ENCODE measurements at regions not wholly inside any gene's neighbourhood (a gene's known extent, or its start where the extent isn't known, plus 50 kb on each side); places are given as distances from the start of the nearest gene placed in this dataset.
A peak's percentile ranks its signal among the peaks of the same experiment; 100 is the strongest.
"Not testable (repeated sequence)": the region's sequence is repeated elsewhere in the genome, so short reads cannot be mapped to it uniquely, and the experiment has no call there.

GRCh38 chr10:44167752-44168151 is 217.1 kb downstream of the CXCL12 start:
- DNase-seq = no peak

GRCh38 chr10:44166441-44166840 is 218.5 kb downstream of the CXCL12 start:
- DNase-seq = no peak

- no peak for DNase-seq
Observed at GRCh38 chr10:44164251-44164956, 220.5 kb downstream of the CXCL12 start.

GRCh38 chr10:44161184-44161583 is 223.7 kb downstream of the CXCL12 start:
- no peak for DNase-seq

GRCh38 chr10:44157574-44157973 is 227.3 kb downstream of the CXCL12 start:
- no peak for DNase-seq

- DNase-seq = peak; percentile 31
Observed at GRCh38 chr10:44154956-44155355, 229.9 kb downstream of the CXCL12 start.

- DNase-seq = no peak
Observed at GRCh38 chr10:44153918-44154670, 230.8 kb downstream of the CXCL12 start.

GRCh38 chr10:44143556-44143955 is 241.3 kb downstream of the CXCL12 start:
- DNase-seq = no peak

GRCh38 chr10:44132361-44133289 is 252.3 kb downstream of the CXCL12 start:
- no peak for DNase-seq

GRCh38 chr10:44126291-44126717 is 258.6 kb downstream of the CXCL12 start:
- no peak for DNase-seq

GRCh38 chr10:44125879-44126278 is 259.0 kb downstream of the CXCL12 start:
- peak; percentile 90 for DNase-seq

- DNase-seq = no peak
Observed at GRCh38 chr10:44118500-44118899, 266.4 kb downstream of the CXCL12 start.

GRCh38 chr10:44116474-44116873 is 268.4 kb downstream of the CXCL12 start:
- DNase-seq = no peak

- no peak for DNase-seq
Observed at GRCh38 chr10:44115516-44115915, 269.4 kb downstream of the CXCL12 start.

GRCh38 chr10:44114441-44114840 is 270.5 kb downstream of the CXCL12 start:
- no peak for DNase-seq

- DNase-seq = not testable (repeated sequence)
Observed at GRCh38 chr10:44112280-44112679, 272.6 kb downstream of the CXCL12 start.

GRCh38 chr10:44105696-44106095 is 279.2 kb downstream of the CXCL12 start:
- peak; percentile 17 for DNase-seq

GRCh38 chr10:44102726-44103255 is 282.1 kb downstream of the CXCL12 start:
- peak; percentile 12 for DNase-seq

GRCh38 chr10:44101082-44101481 is 283.8 kb downstream of the CXCL12 start:
- DNase-seq = no peak

GRCh38 chr10:44099511-44099910 is 285.4 kb downstream of the CXCL12 start:
- no peak for DNase-seq

- not testable (repeated sequence) for DNase-seq
Observed at GRCh38 chr10:44096217-44096616, 288.7 kb downstream of the CXCL12 start.

GRCh38 chr10:44089671-44090070 is 295.2 kb downstream of the CXCL12 start:
- DNase-seq = no peak

- DNase-seq = no peak
Observed at GRCh38 chr10:44087403-44087802, 297.5 kb downstream of the CXCL12 start.
